Stimulated activated CD8-positive, alpha-beta memory T cell treated with anti-CD3 and anti-CD28 coated beads, Interleukin-4, amount 100 ng/mL, for 24 hours (primary cell): ENCODE measurements at regions not wholly inside any gene's neighbourhood (a gene's known extent, or its start where the extent isn't known, plus 50 kb on each side); places are given as distances from the start of the nearest gene placed in this dataset.
A peak's percentile ranks its signal among the peaks of the same experiment; 100 is the strongest.
"Not testable (repeated sequence)": the region's sequence is repeated elsewhere in the genome, so short reads cannot be mapped to it uniquely, and the experiment has no call there.

Experiments used
- DNase-seq: peaks from one replicate; pipeline ENCODE4 v3.0.0-alpha.2; 2020; ENCODE audit warnings: low read depth

DNA sequence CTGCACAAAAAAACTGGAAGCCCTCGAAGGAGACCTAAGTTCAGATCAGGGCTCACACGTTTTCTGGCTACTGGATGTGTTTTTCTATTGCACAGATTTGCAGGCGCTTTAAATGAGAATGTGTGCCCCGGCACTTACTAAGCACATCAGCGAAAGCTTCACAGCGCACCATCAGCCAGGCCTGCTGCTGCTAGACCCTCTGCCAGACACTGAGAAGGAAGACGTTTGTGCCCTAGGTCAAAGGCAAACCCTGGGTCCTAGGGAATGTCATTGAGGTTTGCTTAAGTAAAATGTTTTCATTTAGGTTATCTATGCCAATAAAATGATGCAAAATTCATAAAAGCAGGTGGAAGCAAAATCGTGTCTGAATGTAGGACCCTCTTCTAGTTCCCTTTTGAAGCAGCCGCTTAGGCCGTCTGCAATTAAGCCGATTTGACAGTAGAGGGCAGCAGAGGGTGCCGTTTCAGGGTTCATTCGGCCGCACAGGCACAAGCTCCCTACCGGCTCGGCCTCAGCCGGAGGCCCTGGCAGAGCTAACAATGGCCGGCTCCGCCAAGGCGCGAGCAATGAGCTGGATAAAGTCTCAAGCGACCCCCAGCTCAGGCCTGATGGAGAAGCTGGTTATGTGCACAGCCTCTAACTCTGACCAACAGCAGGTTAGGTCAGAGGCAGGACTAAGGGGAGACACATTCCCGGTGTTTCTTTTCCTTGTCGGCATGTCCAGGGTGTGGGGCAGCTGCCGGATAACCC, 107.2 kb upstream of the FOXA2 start:
- peak; percentile 11 for DNase-seq

DNA sequence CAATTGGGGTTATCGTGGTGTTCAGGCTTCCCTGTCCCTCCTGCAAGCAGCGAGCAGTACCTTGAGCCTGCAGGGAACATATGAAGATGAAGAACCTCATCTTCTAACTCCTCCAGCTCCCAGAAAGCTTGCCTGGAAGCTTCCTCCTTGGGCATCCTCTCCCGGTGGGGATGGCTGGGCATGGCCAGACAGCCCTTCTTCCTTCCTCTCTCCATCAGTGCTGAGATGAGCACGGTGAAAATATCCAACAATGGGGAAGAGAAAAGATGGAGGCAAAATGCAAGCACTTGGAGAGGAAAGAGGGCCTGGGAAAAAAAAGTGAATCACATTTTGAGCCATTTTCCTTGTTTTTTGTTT, 107.7 kb upstream of the FOXA2 start:
- no peak for DNase-seq

DNA sequence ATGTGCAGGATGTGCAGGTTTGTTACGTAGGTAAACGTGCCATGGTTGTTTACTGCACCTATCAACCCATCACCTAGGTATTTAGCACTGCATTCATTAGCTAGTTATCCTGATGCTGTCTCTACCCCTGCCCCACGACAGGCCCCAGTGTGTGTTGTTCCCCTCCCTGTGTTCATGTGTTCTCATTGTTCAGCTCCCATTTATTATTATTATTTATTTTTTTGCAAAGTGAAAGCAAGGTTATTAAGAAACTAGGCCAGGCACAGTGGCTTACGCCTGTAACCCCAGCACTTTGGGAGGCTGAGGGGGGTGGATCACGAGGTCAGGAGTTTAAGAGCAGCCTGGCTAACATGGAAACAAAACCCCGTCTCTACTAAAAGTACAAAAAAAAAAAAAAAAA, 108.2 kb upstream of the FOXA2 start:
- DNase-seq: not testable (repeated sequence)

DNA sequence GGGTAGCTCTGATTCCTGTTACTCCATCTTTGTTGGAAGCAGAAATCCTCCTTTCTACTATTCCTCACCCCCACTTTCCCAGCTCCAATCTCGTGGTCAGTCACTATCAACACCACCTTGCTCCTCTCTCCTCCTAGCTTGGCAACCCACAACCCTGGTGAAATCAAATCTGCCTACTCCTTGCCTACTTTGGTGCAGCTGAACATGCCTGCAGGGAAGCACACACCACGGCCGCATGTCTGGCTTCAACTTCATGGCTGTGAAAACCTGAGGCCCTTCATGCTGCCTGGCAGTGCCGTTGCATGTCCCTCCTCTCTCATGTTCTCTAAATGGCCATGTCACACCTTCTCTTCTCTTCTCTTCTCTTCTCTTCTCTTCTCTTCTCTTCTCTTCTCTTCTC, 112.4 kb upstream of the FOXA2 start:
- no peak for DNase-seq

DNA sequence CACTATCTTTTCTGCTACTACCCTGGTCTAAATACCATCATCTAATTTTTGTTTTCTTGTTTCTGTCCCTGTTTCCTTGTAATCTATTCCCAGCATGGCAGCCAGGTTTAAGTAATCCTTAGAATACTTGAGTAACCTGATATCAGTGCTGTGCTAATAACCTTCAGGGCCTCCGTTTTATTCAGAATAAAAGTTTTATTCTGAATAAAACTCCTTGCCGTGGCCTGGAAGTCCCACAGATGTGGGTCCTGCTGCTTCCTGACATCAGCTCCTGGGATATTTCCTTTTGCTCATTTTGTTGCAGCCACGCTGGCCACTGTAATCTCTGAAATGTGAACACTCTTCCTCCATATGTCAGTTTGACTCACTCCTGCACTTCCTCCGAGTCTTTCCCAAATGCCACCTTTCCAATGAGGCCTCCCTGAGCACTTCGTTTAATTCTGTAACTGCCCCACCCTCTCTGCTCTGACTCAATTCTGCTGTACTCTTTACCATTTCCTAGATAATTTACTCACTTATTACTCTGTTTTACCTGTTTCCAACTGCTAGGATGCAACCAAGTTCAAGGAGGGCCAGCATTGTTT, 114.0 kb upstream of the FOXA2 start:
- DNase-seq: no peak

DNA sequence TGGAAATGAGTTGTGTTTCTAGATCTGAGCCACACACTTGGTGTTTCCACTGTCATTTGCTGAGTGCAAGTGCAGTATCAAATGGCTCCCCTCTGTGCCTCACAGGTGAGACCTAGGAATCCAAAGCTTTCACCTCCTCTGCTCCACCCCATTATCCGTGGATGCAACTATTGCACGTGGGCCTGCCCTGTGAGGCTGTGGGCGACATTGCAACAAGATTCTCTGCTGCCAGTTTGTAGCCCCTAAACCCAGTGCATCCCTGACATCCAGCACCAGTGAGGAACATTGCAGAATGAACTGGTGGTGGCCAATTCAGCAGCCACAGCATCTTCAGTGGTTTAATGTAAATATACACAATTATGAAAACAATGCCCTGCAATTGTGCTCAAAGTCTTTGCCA, 115.0 kb upstream of the FOXA2 start:
- DNase-seq: no peak

DNA sequence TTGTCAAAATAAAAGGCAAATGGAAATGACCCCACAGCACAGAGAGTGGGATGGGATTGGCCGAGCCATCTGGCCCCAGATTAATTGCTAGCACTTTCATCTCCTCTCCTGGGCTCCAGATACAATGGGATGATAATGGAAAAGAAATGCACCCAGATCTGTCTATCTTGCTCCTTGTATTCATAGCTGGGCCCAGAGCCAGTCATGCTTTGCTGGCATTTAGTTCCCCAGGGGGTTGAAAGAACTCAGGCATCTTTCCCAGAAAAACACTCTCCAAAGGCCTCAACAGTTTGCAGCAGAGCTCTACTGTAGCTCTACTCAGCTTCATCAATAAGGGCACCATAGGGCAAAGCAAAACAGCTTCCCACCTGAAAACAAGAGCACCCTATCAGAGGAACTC, 116.0 kb upstream of the FOXA2 start:
- no peak for DNase-seq

DNA sequence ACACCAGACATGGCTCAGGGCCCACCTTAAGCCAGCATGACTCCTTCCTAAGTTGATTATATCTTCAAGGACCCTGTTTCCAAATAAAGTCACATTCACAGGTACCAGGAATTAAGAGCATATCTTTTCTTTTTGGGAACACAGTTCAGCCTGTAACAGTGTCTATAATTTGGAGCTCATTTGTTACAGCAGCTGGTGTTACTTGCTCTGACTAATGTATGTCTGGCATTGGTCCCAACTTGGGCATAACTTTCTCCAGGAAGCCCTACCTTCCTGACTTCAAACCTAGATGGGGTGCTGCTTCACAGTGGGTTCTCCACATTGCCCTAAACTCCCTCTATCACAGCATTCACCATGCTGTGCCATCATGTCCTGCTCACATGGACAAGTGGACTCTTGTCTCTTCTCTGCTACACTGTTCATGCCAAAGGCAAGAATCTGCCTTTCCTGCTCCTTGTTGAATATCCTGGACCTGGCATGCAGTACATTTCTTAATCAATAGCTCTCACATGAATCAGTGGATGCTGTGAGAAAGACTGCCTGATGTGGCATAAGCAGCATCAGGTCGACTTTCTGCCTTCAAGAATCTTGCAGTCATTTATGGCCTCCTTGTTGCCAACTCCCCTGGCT, 117.4 kb upstream of the FOXA2 start:
- no peak for DNase-seq

DNA sequence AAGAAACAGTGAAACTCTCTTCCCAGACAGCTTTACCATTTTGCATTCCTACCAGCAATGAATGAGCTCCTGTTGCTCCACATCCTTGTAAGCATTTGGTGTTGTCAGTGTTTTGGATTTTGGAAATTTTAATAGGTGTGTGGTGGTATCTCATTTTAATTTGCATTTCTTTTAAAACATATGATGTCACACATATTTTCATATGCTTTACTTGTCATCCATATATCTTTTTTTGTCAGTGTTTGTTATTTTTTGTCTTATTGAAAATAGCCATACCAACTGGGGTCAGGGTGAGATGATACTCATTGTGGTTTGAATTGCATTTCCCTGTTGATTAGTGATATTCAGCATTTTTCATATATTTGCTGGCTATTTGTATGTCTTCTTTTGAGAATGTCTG, 119.5 kb upstream of the FOXA2 start:
- no peak for DNase-seq

DNA sequence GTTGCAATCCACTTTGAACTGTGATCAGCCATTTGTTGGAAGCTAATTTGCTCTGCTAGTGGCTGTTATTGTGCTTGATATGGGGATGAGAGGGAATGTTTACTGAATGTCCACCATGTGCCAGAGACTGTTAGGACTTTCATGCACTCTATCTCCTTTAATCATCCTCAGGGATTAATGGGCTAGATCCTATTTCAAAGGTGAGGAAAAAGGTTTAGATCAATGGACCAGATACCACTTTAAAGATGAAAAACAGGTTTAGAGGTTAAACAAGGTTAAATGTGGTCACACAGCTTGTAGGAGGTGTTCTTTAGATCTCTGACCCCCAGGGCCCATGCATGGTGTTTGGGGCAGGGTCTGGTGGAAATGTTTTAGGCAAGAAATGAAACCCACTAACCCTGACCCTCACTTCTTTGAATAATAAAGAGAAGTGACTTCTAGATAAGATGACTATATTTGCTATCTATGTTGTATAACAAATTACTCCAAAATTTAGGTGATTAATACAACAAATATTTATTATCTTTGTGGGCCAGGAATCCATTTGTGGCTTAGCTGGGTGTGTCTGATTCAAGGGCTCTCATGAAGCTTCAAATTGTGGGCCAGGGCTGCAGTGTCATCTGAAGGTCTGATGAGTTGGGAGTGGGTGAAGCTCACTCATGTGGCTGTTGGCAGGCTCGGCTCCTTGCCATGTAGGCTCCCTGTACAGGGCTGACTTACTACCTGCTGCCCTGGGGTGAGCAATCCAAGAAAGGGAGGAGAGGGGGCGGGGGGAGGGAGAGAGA, 127.8 kb upstream of the FOXA2 start:
- no peak for DNase-seq

DNA sequence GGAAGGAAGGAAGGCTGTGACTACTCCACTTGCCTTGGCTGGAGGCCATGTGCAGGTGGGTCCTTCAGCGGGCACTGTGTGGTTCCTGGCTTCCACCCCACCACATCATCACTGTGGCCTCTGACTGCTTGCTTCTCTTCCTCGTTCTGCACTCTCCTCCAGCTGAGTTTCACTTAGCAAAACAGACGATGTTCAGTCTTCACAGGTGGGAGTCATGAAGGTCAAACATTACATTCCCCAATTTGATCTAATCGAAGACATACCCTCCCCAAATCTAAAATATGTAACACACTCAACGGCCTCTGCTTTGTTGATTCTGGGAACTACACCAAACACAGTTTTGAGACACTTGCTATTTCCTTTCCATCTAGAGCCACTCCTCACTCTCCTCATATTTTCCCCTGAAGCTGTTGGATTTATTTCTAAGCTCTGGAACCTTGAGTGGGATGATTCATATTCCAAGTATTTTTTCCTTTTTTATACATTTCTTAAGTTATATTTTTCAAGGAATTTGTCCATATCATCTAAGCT, 132.5 kb upstream of the FOXA2 start:
- no peak for DNase-seq

DNA sequence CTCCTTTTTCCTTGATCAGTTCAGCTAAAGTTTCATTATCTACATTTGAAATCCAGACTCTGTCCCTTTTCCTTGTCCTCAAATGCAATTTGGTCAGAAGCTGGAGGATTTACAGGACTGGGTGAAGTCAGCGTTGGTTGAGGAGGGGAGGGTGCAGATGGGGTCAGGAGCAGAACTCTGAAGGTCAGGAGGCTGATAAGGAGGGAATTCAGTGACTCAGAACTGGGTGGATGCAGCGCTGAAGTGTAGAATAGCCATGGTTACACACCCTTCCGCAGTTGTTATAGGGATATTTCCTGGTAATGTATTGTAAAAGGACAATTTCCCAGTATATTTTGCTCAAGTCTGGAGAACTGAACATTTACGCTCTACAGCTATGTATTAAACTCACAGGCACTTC, 133.1 kb upstream of the FOXA2 start:
- DNase-seq: no peak

DNA sequence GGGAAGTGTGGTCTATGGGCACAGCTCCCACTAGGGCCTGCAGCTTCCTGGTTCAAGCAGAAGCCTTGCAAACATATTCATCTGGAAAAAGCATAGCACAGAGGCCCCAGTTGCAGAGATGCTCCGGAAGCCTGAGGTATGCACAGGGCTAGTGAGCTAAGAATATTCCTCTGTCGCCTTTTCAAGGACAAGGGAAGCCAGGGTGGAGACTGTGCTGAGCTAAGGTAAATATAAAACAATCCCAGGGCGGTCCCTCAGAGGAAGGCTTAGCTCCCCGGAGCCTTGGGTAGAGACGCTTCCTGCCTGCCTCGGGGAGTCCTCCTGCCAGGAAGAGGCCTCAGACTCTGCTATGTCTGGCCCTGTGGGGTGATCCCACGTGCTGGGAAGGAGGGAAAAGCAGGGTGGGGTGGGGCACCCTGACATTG, 134.8 kb upstream of the FOXA2 start:
- no peak for DNase-seq

DNA sequence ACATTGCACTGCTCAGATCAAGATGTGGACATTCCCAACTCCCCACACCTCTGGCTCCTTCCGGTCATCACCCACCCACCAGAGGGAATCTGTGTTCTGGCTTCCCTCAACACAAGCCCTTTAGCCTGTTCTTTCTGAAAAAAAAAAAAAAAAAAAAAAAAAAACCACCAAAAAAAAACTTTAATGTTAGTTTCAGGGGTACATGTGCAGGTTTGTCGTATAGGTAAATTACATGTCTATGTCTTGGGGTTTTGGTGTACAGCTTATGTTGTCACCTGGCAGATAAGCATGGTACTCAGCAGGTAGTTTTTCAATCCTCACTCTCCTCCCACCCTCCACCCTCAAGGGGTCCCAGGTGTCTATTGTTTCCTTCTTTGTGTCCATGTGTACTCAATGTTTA, 135.8 kb upstream of the FOXA2 start:
- no peak for DNase-seq

DNA sequence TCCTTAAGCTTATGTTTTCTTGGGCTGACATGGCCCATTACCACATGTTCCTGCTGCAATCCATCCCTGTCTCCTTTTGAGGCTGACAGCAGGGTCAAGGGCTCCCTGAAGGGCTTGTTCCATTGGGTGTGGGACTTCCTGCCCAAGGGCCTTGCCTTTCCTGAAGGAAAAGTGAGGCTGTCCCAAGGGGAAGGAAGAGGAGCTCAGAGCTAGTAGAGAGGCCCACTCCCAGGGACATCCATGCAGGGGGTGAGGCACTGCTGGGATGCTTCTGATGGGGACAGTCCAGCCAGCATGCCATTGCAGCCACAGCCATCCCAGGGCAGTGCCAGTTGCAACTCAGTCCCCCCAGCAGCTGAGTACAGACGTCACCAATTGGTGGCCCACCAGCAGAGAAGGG, 138.4 kb upstream of the FOXA2 start:
- DNase-seq: no peak

DNA sequence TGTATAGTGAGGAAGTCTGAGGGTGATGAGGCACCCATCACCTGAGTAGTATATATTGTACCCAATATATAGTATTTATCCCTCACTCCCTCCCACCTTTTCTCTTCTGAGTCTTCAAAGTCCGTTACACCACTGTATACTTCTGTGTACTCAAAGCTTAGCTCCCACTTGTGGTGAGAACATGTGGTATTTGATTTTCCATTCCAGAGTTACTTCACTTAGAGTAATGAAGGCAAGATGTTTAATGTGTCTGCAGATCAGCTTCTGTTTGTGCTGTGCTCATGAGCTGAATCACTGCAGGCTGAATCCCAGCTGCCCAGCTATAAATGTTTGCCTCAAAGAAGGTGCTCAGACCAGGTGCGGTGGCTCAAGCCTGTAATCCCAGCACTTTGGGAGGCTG, 139.3 kb upstream of the FOXA2 start:
- no peak for DNase-seq

DNA sequence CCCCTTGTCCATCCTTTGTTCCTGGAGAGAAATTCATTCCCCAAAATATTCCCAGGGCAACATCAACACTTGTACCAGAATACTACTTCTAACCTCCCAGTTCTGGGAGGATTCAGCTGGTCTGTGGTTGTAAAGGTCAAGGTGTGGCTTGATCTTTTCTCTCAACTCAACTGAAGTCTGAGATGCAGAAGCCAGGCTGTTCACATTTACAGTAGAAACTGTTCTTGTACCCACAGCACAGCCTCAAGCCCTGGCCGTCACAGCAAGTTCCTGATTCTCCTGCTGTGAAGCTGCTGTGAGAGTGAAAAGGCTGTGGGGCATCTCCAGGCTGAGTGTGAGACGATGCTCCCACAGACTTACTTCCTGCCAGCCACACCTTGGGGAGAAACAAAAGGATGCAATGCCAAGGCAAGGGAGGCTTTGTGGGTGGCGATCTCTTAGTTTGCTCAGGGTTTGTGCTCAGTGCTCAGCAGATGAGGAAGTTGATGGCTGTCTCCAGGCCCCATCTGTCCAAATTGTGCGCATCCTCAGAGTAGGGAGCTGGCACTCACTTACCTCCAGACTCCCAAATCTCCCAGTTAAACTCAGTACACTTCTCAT, 143.9 kb upstream of the FOXA2 start:
- no peak for DNase-seq

DNA sequence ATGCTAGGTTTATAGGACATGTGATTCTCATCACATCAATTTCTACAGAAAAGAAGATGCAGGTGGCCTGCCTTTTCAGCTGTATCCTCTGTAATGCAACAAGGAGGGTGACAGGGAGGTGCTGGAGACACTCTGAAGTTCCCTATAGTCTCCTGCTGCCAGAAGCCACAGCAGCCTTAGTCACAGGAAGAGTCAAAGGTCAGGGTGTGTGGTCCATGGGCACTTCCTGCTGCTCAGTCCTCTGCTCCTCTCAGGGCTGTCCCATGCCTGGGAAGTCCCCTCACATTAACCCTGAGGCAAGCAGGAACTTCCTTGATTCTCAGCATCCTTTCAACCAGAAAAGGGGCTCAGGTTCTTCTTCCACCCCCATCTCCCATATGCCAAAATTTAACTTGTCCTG, 144.8 kb upstream of the FOXA2 start:
- DNase-seq: no peak

DNA sequence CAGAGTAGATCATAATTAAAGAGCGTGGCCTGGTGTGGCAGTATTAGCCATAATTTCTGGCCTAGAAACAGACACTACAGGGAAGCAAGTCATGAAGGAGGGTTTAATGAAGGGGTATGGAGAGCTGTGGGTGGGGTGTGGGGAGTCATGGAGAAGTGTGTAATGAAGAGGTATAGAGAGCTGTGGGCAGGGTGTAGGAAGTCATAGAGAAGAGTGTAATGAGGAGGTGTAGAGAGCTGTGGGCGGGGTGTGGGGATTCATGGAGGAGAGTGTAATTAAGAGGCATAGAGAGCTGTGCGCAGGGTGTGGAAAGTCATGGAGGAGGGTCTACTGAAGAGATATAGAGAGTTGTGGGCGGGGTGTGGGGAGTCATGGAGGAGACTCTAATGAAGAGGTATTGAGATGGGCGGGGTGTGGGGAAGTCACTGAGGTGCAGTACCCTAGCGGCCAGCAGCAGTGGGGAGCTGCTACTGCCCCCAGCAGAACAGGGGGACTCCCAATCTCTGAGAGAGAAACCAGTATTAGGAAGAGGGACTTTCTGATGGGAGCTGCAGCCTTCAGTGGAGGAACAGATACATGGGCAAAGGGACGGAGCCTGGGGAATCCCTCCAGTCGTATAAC, 145.4 kb upstream of the FOXA2 start:
- no peak for DNase-seq

DNA sequence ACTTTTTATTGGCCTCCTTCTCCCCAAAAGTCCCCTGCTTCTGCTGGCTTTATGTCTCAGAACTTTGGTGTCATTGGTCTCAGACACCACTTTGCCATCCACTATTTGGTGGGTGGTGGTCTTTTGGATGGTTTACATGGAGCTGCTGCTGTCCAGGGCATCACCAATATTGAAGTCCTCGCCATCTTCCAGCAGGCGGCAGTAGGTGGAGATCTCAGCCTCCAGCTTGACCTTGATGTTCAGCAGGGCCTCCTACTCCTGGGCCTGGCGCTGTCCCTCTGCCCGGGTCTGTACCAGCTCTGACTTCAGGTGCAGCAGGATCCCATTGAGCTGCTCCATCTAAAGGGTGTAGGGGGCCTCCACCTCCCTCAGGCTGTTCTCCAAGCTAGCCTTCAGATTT, 148.4 kb upstream of the FOXA2 start:
- DNase-seq: no peak

DNA sequence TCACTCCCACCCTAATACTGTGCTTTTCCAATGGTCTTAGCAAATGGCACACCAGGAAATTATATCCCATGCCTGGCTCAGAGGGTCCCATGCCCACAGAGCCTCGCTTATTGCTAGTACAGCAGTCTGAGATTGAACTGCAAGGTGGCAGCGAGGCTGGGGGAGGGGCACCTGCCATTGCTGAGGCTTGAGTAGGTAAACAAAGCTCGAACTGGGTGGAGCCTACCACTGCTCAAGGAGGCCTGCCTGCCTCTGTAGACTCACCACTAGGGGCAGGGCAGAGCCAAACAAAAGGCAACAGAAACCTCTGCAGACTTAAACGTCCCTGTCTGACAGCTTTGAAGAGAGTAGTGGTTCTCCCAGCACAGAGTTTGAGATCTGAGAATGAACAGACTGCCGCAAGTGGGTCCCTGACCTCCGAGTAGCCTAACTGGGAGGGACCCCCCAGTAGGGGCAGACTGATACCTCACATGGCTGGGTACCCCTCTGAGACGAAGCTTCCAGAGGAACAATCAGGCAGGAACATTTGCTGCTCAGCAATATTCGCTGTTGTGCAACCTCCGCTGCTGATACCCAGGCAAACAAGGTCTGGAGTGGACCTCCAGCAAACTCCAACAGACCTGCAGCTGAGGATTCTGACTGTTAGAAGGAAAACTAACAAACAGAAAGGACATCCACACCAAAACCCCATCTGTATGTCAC, 150.7 kb upstream of the FOXA2 start:
- not testable (repeated sequence) for DNase-seq
